HEK293 (cell line): ENCODE measurements at regions not wholly inside any gene's neighbourhood (a gene's known extent, or its start where the extent isn't known, plus 50 kb on each side); places are given as distances from the start of the nearest gene placed in this dataset.
"Not testable (repeated sequence)": the region's sequence is repeated elsewhere in the genome, so short reads cannot be mapped to it uniquely, and the experiment has no call there.

ENCODE experiments used
- ZNF138 ChIP-seq: fragments of 450-650 bp; formaldehyde crosslinking; IDR thresholded peaks from 2 replicates; pipeline ENCODE4 v1.5.1; 2016; ENCODE audit warnings: missing biosample characterization, missing genetic modification characterization, borderline replicate concordance
- ZNF544 ChIP-seq: fragments of 450-650 bp; formaldehyde crosslinking; IDR thresholded peaks from 2 replicates; pipeline ENCODE4 v1.5.0; 2017; ENCODE audit warnings: missing biosample characterization, missing genetic modification characterization
- TF ChIP-seq, protein P1 (sequence below): fragments of 450-650 bp; formaldehyde crosslinking; IDR thresholded peaks from 2 replicates; pipeline ENCODE4 v1.5.1; 2016; ENCODE audit warnings: missing biosample characterization, missing genetic modification characterization
- TF ChIP-seq, protein P2 (sequence below): fragments of 450-650 bp; formaldehyde crosslinking; IDR thresholded peaks from 2 replicates; pipeline ENCODE4 v1.5.1; 2016; ENCODE audit warnings: missing biosample characterization, missing genetic modification characterization

DNA sequence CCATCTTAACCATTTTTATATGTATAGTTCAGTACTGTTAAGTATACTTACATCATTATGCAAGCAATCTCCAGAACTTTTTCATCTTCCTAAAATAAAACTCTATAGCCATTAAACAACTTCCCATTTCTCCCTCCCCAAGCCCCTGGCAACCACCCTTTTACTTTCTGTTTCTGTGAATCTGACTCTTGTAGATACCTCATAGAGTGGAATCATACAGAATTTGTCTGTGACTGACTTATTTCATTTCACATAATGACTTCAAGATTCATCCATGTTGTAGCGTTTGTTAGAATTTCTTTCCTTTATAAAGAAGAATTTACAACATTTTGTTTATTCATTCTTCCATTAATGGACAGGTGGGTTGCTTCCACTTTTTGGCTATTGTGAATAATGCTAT lies 91.2 kb upstream of the FREM3 start:
- TF ChIP-seq ZNF544, ZNF138 (tag by site-specific recombination): not testable (repeated sequence)
- TF ChIP-seq, protein P1, sequence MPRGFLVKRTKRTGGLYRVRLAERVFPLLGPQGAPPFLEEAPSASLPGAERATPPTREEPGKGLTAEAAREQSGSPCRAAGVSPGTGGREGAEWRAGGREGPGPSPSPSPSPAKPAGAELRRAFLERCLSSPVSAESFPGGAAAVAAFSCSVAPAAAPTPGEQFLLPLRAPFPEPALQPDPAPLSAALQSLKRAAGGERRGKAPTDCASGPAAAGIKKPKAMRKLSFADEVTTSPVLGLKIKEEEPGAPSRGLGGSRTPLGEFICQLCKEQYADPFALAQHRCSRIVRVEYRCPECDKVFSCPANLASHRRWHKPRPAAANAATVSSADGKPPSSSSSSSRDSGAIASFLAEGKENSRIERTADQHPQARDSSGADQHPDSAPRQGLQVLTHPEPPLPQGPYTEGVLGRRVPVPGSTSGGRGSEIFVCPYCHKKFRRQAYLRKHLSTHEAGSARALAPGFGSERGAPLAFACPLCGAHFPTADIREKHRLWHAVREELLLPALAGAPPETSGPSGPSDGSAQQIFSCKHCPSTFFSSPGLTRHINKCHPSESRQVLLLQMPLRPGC (tag by site-specific recombination), result not testable (repeated sequence)
- TF ChIP-seq, protein P2, sequence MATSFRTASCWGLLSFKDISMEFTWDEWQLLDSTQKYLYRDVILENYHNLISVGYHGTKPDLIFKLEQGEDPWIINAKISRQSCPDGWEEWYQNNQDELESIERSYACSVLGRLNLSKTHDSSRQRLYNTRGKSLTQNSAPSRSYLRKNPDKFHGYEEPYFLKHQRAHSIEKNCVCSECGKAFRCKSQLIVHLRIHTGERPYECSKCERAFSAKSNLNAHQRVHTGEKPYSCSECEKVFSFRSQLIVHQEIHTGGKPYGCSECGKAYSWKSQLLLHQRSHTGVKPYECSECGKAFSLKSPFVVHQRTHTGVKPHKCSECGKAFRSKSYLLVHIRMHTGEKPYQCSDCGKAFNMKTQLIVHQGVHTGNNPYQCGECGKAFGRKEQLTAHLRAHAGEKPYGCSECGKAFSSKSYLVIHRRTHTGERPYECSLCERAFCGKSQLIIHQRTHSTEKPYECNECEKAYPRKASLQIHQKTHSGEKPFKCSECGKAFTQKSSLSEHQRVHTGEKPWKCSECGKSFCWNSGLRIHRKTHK (tag by site-specific recombination), result not testable (repeated sequence)
